8988T (cell line): ENCODE measurements at regions not wholly inside any gene's neighbourhood (a gene's known extent, or its start where the extent isn't known, plus 50 kb on each side); places are given as distances from the start of the nearest gene placed in this dataset.

ENCODE experiments used
- DNase-seq: peaks from one replicate; pipeline ENCODE4 v3.0.0; 2011

GRCh38 chr1:196001188-196001587, 607.1 kb downstream of the KCNT2 start:
- DNase-seq = no peak

GRCh38 chr1:195999022-195999421, 609.2 kb downstream of the KCNT2 start:
- no peak for DNase-seq

GRCh38 chr1:195981448-195982139, 626.6 kb downstream of the KCNT2 start:
- DNase-seq = no peak

- DNase-seq = no peak
Measured at GRCh38 chr1:195979646-195980045, 628.6 kb downstream of the KCNT2 start.

GRCh38 chr1:195973311-195973904, 634.8 kb downstream of the KCNT2 start:
- no peak for DNase-seq

- no peak for DNase-seq
Measured at GRCh38 chr1:195971589-195971988, 636.7 kb downstream of the KCNT2 start.

- DNase-seq = no peak
Measured at GRCh38 chr1:195970209-195970608, 638.0 kb downstream of the KCNT2 start.

GRCh38 chr1:195965475-195965874, 642.8 kb downstream of the KCNT2 start:
- no peak for DNase-seq

GRCh38 chr1:195965036-195965435, 643.2 kb downstream of the KCNT2 start:
- no peak for DNase-seq

- no peak for DNase-seq
Measured at GRCh38 chr1:195964516-195964915, 643.7 kb downstream of the KCNT2 start.

GRCh38 chr1:195962051-195962450, 646.2 kb downstream of the KCNT2 start:
- no peak for DNase-seq

GRCh38 chr1:195960580-195960979, 647.7 kb downstream of the KCNT2 start:
- no peak for DNase-seq

GRCh38 chr1:195958131-195958530, 650.1 kb downstream of the KCNT2 start:
- DNase-seq = no peak

- DNase-seq = no peak
Measured at GRCh38 chr1:195956845-195957244, 651.4 kb downstream of the KCNT2 start.

- DNase-seq = no peak
Measured at GRCh38 chr1:195954848-195955247, 653.4 kb downstream of the KCNT2 start.

GRCh38 chr1:195951313-195951712, 656.9 kb downstream of the KCNT2 start:
- no peak for DNase-seq

GRCh38 chr1:195948123-195948895, 659.9 kb downstream of the KCNT2 start:
- no peak for DNase-seq

- no peak for DNase-seq
Measured at GRCh38 chr1:195946500-195946899, 661.7 kb downstream of the KCNT2 start.

GRCh38 chr1:195941795-195942194, 666.4 kb downstream of the KCNT2 start:
- DNase-seq = no peak

- no peak for DNase-seq
Measured at GRCh38 chr1:195941314-195941713, 666.9 kb downstream of the KCNT2 start.

GRCh38 chr1:195939844-195940243, 668.4 kb downstream of the KCNT2 start:
- no peak for DNase-seq

GRCh38 chr1:195934817-195935553, 673.3 kb downstream of the KCNT2 start:
- DNase-seq = no peak

- DNase-seq = no peak
Measured at GRCh38 chr1:195933835-195934234, 674.4 kb downstream of the KCNT2 start.
